ENCODE measurements at regions not wholly inside any gene's neighbourhood (a gene's known extent, or its start where the extent isn't known, plus 50 kb on each side); places are given as distances from the start of the nearest gene placed in this dataset.

- 0 out of 2 replicates have a peak, but pooled peaks cover 2% of the 10 kb centered on the region for H3K9me3 ChIP-seq (replicated peaks; ENCODE audit: control insufficient read depth, insufficient read depth, low read depth, low read length)
- intact Hi-C loops (cut with micrococcal nuclease), result no loop called here
- H3K79me2 ChIP-seq (ENCODE audit: control insufficient read depth, insufficient read depth, low read length), result no peaks in the 10 kb centered on the region
- TF ChIP-seq ETS2 (tag; IDR thresholded peaks at IDR 0.05; ENCODE audit: borderline replicate concordance, poor library complexity, severe bottlenecking) (no peak), CHD4 (IDR thresholded peaks at IDR 0.05; ENCODE audit: insufficient read depth, insufficient replicate concordance, low read depth, low read length, poor library complexity, severe bottlenecking) (no peak), MAFK (IDR thresholded peaks at IDR 0.05; ENCODE audit: low read length) (no peak), RBM17 (IDR thresholded peaks at IDR 0.05; ENCODE audit: borderline replicate concordance, low read depth, low read length) (no peak), ZNF217 (CRISPR knock-in tag; IDR thresholded peaks at IDR 0.05) (no peak), HNRNPL (IDR thresholded peaks at IDR 0.05; ENCODE audit: low read depth, low read length) (no peak), EWSR1 (IDR thresholded peaks at IDR 0.05; ENCODE audit: borderline replicate concordance, low read depth, partially characterized antibody) (no peak), ZNF76 (CRISPR knock-in tag; IDR thresholded peaks at IDR 0.05; ENCODE audit: borderline replicate concordance) (no peak), ZNF277 (CRISPR knock-in tag; IDR thresholded peaks at IDR 0.05; ENCODE audit: borderline replicate concordance) (no peak), NONO (IDR thresholded peaks at IDR 0.05; ENCODE audit: low read depth in 2 of 2, low read length in 1 of 2) (no peak), DEAF1 (CRISPR knock-in tag; IDR thresholded peaks at IDR 0.05) (no peak), PHF8 (IDR thresholded peaks at IDR 0.05; ENCODE audit: borderline replicate concordance, low read length) (no peak), PHF20 (IDR thresholded peaks at IDR 0.05; ENCODE audit: partially characterized antibody) (no peak), TAL1 (IDR thresholded peaks at IDR 0.05) (no peak), NR0B1 (IDR thresholded peaks at IDR 0.05; ENCODE audit: partially characterized antibody) (no peak), SLC30A9 (CRISPR knock-in tag; IDR thresholded peaks at IDR 0.05) (no peak), NR2C1 (IDR thresholded peaks at IDR 0.05) (no peak), NR2C1 (tag; IDR thresholded peaks at IDR 0.05) (no peak), ZNF274 (IDR thresholded peaks at IDR 0.05; ENCODE audit: borderline replicate concordance, low read depth, low read length) (no peak), NR2C2 (CRISPR knock-in tag; IDR thresholded peaks at IDR 0.05) (no peak), NR2C2 (tag; IDR thresholded peaks at IDR 0.05) (no peak)
These were observed 184.5 kb downstream of the CHRM3 start for GRCh38 chr1:239570878-239571277.

More at GRCh38 chr1:239570878-239571277, 184.5 kb downstream of the CHRM3 start:
- Histone ChIP-seq H3K9me1 (ENCODE audit: control insufficient read depth, insufficient read depth, low read length) (no peaks in the 10 kb centered on the region), H4K20me1 (replicated peaks; ENCODE audit: control insufficient read depth, insufficient read depth, low read length) (no peaks in the 10 kb centered on the region), H3K27ac (ENCODE audit: extremely low read depth, low read depth, low read length) (no peak overlapping the region), H3K36me3 (ENCODE audit: control insufficient read depth, insufficient read depth, low read length) (no peaks in the 10 kb centered on the region), H2AFZ (ENCODE audit: low read depth, low read length) (no peak overlapping the region), H3K27me3 (ENCODE audit: control insufficient read depth in 2 of 2, insufficient read depth in 2 of 2, low read length in 2 of 2) (no peaks in the 10 kb centered on the region), H3K4me1 (replicated peaks in 1 of 2; ENCODE audit: control insufficient read depth in 2 of 2, insufficient read depth in 2 of 2, low read length in 2 of 2) (no peaks in the 10 kb centered on the region), H3K4me3 (no peak overlapping the region), H3K4me2 (ENCODE audit: insufficient read depth, low read length) (no peak overlapping the region), H3K9ac (ENCODE audit: insufficient read depth in 1 of 2, low read depth in 2 of 2, low read length in 2 of 2) (no peak overlapping the region)
- no peak for DNase-seq (ENCODE audit: extremely low read depth in 1 of 4, low spot score in 3 of 4)
- POLR2A ChIA-PET, result no interaction called here
- ATAC-seq, result no peak
- FAIRE-seq, result no peak
- BruUV-seq (replicated peaks), result no TSS peak
- WGBS (ENCODE audit: insufficient coverage, low coverage, missing lambda C conversion rate), result 0% methylated on average over 3 of the region's 3 CpGs
- in situ Hi-C loops (cut with MboI), result no loop called here
- CTCF ChIA-PET (ENCODE audit: low intra/inter-chr PET ratio), result no interaction called here

Data from K562 (cell line).